RWPE2 (cell line): ENCODE measurements at regions not wholly inside any gene's neighbourhood (a gene's known extent, or its start where the extent isn't known, plus 50 kb on each side); places are given as distances from the start of the nearest gene placed in this dataset.
A peak's percentile ranks its signal among the peaks of the same experiment; 100 is the strongest.

Source experiments
- ATAC-seq: fragments of 200-7000 bp; cut with Tn5 transposase; 3 replicates; pipeline ENCODE4 v1.9.1; 2021; ENCODE audit warnings: low read depth
- DNase-seq: peaks from one replicate; pipeline ENCODE4 v3.0.0-alpha.2; 2020; ENCODE audit warnings: low spot score
- H3K27ac ChIP-seq: fragments of 450-650 bp; 2 replicates; pipeline ENCODE4 v1.5.1; 2017; ENCODE audit warnings: mild to moderate bottlenecking; ENCODE audit not compliant: poor library complexity, severe bottlenecking
- H3K27me3 ChIP-seq: fragments of 250-450 bp; sonication (Bioruptor Pico); 2 replicates; pipeline ENCODE4 v1.5.1; 2021; ENCODE audit warnings: mild to moderate bottlenecking, moderate library complexity; ENCODE audit not compliant: insufficient read depth, poor library complexity, severe bottlenecking
- H3K36me3 ChIP-seq: fragments of 250-450 bp; sonication (Bioruptor Pico); 2 replicates; pipeline ENCODE4 v1.5.1; 2020; ENCODE audit warnings: low read depth, mild to moderate bottlenecking, moderate library complexity
- H3K4me1 ChIP-seq: fragments of 250-450 bp; sonication (Bioruptor Pico); 2 replicates; pipeline ENCODE4 v1.5.1; 2021; ENCODE audit warnings: mild to moderate bottlenecking, moderate library complexity; ENCODE audit not compliant: insufficient read depth, poor library complexity, severe bottlenecking
- H3K4me3 ChIP-seq: fragments of 250-450 bp; sonication (Bioruptor Pico); 2 replicates; pipeline ENCODE4 v1.5.1; 2021; ENCODE audit warnings: mild to moderate bottlenecking, moderate library complexity; ENCODE audit not compliant: severe bottlenecking
- H3K9me3 ChIP-seq: fragments of 250-450 bp; sonication (Bioruptor Pico); 2 replicates; pipeline ENCODE4 v1.5.1; 2021; ENCODE audit warnings: mild to moderate bottlenecking, moderate library complexity; ENCODE audit not compliant: severe bottlenecking
- CTCF ChIP-seq: fragments of 450-650 bp; IDR thresholded peaks from one replicate; pipeline ENCODE4 v1.5.1; 2017; ENCODE audit warnings: mild to moderate bottlenecking, moderate library complexity; ENCODE audit not compliant: poor library complexity, severe bottlenecking

GRCh38 chr7:142534726-142535122 is 214.5 kb upstream of the PRSS1 start:
- Histone ChIP-seq H3K4me3 (no peak overlapping the region), H3K27me3 (no peaks in the 10 kb centered on the region), H3K9me3 (no peaks in the 10 kb centered on the region), H3K36me3 (no peaks in the 10 kb centered on the region), H3K27ac (peak overlapping the region; percentile 24), H3K4me1 (peaks cover 13% of the 10 kb centered on the region)
- DNase-seq (no peak), ATAC-seq (no peak)
- TF ChIP-seq CTCF: no peak

DNA sequence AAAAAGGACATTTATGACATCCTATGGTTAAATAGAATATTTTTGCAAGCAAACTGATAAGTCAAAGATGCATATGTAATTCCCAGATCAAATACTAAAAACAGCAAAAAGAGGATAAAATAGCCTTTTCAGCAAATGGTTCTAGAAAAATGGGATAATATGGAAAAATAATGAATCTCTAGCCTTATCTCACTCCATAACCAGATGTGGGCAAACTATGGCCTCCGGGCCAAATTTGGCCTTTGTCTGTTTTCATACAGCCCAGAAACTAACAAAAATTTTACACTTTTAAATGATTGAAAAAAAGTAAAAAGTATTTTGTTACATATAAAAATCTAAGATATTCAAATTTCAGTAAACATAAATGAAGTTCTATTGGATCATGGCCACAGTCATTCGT is 215.4 kb upstream of the PRSS1 start:
- ATAC-seq (no peak), DNase-seq (no peak)
- Histone ChIP-seq H3K27ac (no peak overlapping the region), H3K4me1 (peaks cover 6% of the 10 kb centered on the region), H3K36me3 (no peaks in the 10 kb centered on the region), H3K4me3 (no peak overlapping the region), H3K9me3 (no peaks in the 10 kb centered on the region), H3K27me3 (no peaks in the 10 kb centered on the region)
- TF ChIP-seq CTCF: no peak

DNA sequence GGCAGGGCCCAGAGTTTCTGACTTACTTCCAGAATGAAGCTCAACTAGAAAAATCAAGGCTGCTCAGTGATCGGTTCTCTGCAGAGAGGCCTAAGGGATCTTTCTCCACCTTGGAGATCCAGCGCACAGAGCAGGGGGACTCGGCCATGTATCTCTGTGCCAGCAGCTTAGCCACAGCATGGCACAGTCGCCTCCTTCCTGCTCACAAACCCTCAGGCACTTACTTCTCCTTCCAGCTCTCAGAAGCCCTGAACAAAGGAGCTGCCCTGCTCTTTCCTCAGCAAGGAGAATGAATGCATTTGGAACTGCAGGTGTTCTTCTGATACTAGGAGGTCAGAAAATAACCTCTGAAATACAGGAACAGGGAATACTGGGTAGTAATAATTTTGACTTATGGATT is 219.7 kb upstream of the PRSS1 start:
- Histone ChIP-seq H3K27me3 (no peaks in the 10 kb centered on the region), H3K4me1 (no peaks in the 10 kb centered on the region), H3K36me3 (no peaks in the 10 kb centered on the region), H3K9me3 (no peaks in the 10 kb centered on the region), H3K4me3 (no peak overlapping the region), H3K27ac (no peak overlapping the region)
- DNase-seq: no peak
- TF ChIP-seq CTCF: no peak
- no peak for ATAC-seq

GRCh38 chr7:142528608-142529408 is 220.5 kb upstream of the PRSS1 start:
- Histone ChIP-seq H3K9me3 (no peaks in the 10 kb centered on the region), H3K4me3 (no peak overlapping the region), H3K4me1 (no peaks in the 10 kb centered on the region), H3K27ac (no peak overlapping the region), H3K27me3 (no peaks in the 10 kb centered on the region), H3K36me3 (no peaks in the 10 kb centered on the region)
- DNase-seq: no peak
- TF ChIP-seq CTCF: no peak
- ATAC-seq: no peak

DNA sequence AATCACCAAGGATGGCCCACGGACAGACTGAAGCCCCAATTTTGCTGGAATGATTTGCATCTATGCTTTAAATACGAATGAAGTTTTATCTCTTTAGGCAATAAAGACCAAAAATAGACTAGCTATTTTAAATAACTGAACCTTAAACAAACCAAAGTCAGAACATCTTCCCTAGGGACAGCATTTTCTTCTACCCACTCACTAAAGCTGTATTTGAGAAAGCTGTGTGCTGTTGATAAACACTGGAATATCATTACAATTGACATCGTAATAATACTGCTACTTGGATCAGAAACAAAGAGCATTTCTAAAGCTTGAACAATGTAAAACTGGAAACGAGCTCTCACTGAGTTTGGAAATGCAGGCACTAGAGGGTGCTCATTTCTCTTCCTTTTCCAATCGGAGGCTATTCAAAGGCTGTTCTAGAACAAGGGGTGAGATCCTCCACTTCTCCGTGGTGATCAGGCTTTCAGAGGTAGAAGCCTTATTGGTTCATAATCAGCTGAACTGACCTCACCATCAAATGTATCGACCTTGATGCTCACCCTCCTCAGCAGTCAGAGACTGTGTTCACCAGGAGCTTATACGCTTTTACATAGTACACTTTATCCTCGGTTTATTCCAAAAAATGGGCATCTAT is 225.3 kb upstream of the PRSS1 start:
- H3K9me3 ChIP-seq: no peaks in the 10 kb centered on the region
- no peak for DNase-seq
- no peaks in the 10 kb centered on the region for H3K4me1 ChIP-seq
- ATAC-seq: no peak
- no peak overlapping the region for H3K27ac ChIP-seq
- H3K36me3 ChIP-seq: no peaks in the 10 kb centered on the region
- H3K4me3 ChIP-seq: no peak overlapping the region
- no peaks in the 10 kb centered on the region for H3K27me3 ChIP-seq
- peak; percentile 38 for TF ChIP-seq CTCF
